ENCODE measurements at regions not wholly inside any gene's neighbourhood (a gene's known extent, or its start where the extent isn't known, plus 50 kb on each side); places are given as distances from the start of the nearest gene placed in this dataset.

GRCh38 chr6:145045582-145045981 is 689.7 kb downstream of the EPM2A start:
- no peaks in the 10 kb centered on the region for H3K27me3 Mint-ChIP-seq (ENCODE audit: low read depth)
- no peak overlapping the region for H3K4me3 Mint-ChIP-seq
- peaks cover 8% of the 10 kb centered on the region for H3K4me1 Mint-ChIP-seq
- no peak overlapping the region for H3K27ac Mint-ChIP-seq
- no peak for TF ChIP-seq CTCF (IDR thresholded peaks at IDR 0.05; ENCODE audit: unreplicated experiment)
- peaks cover 16% of the 10 kb centered on the region for H3K9me3 Mint-ChIP-seq
- DNase-seq (ENCODE audit: low spot score in 2 of 2, unreplicated experiment in 2 of 2): no peak
- H3K36me3 Mint-ChIP-seq: no peaks in the 10 kb centered on the region

GRCh38 chr6:145047891-145048290 is 687.4 kb downstream of the EPM2A start:
- no peak for DNase-seq (ENCODE audit: low spot score in 2 of 2, unreplicated experiment in 2 of 2)
- TF ChIP-seq CTCF (IDR thresholded peaks at IDR 0.05; ENCODE audit: unreplicated experiment): no peak
- Mint-ChIP-seq H3K36me3 (no peaks in the 10 kb centered on the region), H3K4me3 (no peak overlapping the region), H3K4me1 (peaks cover 6% of the 10 kb centered on the region), H3K9me3 (peaks cover 3% of the 10 kb centered on the region), H3K27me3 (ENCODE audit: low read depth) (no peaks in the 10 kb centered on the region), H3K27ac (no peak overlapping the region)

- TF ChIP-seq CTCF (IDR thresholded peaks at IDR 0.05; ENCODE audit: unreplicated experiment): no peak
- no peaks in the 10 kb centered on the region for H3K27me3 Mint-ChIP-seq (ENCODE audit: low read depth)
- no peaks in the 10 kb centered on the region for H3K36me3 Mint-ChIP-seq
- H3K27ac Mint-ChIP-seq: no peak overlapping the region
- DNase-seq (ENCODE audit: low spot score in 2 of 2, unreplicated experiment in 2 of 2): no peak
- H3K4me1 Mint-ChIP-seq: no peaks in the 10 kb centered on the region
- no peak overlapping the region for H3K4me3 Mint-ChIP-seq
- peaks cover 3% of the 10 kb centered on the region for H3K9me3 Mint-ChIP-seq
Measured at GRCh38 chr6:145051661-145052060, 683.7 kb downstream of the EPM2A start.

- H3K4me1 Mint-ChIP-seq: no peaks in the 10 kb centered on the region
- no peaks in the 10 kb centered on the region for H3K9me3 Mint-ChIP-seq
- no peaks in the 10 kb centered on the region for H3K36me3 Mint-ChIP-seq
- no peak overlapping the region for H3K27ac Mint-ChIP-seq
- no peak for TF ChIP-seq CTCF (IDR thresholded peaks at IDR 0.05; ENCODE audit: unreplicated experiment)
- DNase-seq (ENCODE audit: low spot score in 2 of 2, unreplicated experiment in 2 of 2): no peak
- no peaks in the 10 kb centered on the region for H3K27me3 Mint-ChIP-seq (ENCODE audit: low read depth)
- H3K4me3 Mint-ChIP-seq: no peak overlapping the region
Measured at GRCh38 chr6:145055567-145055966, 679.8 kb downstream of the EPM2A start.

GRCh38 chr6:145060714-145061113 is 674.6 kb downstream of the EPM2A start:
- Mint-ChIP-seq H3K9me3 (no peaks in the 10 kb centered on the region), H3K36me3 (no peaks in the 10 kb centered on the region), H3K27me3 (ENCODE audit: low read depth) (no peaks in the 10 kb centered on the region), H3K4me1 (no peaks in the 10 kb centered on the region), H3K27ac (no peak overlapping the region), H3K4me3 (no peak overlapping the region)
- TF ChIP-seq CTCF (IDR thresholded peaks at IDR 0.05; ENCODE audit: unreplicated experiment): no peak
- DNase-seq (ENCODE audit: low spot score in 2 of 2, unreplicated experiment in 2 of 2): no peak

- DNase-seq (ENCODE audit: low spot score in 2 of 2, unreplicated experiment in 2 of 2): no peak
- no peaks in the 10 kb centered on the region for H3K4me1 Mint-ChIP-seq
- TF ChIP-seq CTCF (IDR thresholded peaks at IDR 0.05; ENCODE audit: unreplicated experiment): no peak
- H3K9me3 Mint-ChIP-seq: no peaks in the 10 kb centered on the region
- no peak overlapping the region for H3K27ac Mint-ChIP-seq
- H3K4me3 Mint-ChIP-seq: no peak overlapping the region
- no peaks in the 10 kb centered on the region for H3K27me3 Mint-ChIP-seq (ENCODE audit: low read depth)
- no peaks in the 10 kb centered on the region for H3K36me3 Mint-ChIP-seq
Measured at GRCh38 chr6:145063091-145063490, 672.2 kb downstream of the EPM2A start.
